Islet precursor cell (in vitro differentiated cells): ENCODE measurements at regions not wholly inside any gene's neighbourhood (a gene's known extent, or its start where the extent isn't known, plus 50 kb on each side); places are given as distances from the start of the nearest gene placed in this dataset.
"Not testable (repeated sequence)": the region's sequence is repeated elsewhere in the genome, so short reads cannot be mapped to it uniquely, and the experiment has no call there.

ENCODE experiments used
- DNase-seq: peaks from one replicate; pipeline ENCODE4 v3.0.0-alpha.2; 2018

GRCh38 chr3:171915275-171915674, 72.1 kb downstream of the TMEM212 start:
- DNase-seq = no peak

- no peak for DNase-seq
Measured at GRCh38 chr3:171916888-171917287, 73.7 kb downstream of the TMEM212 start.

GRCh38 chr3:171922629-171923028, 79.5 kb downstream of the TMEM212 start:
- DNase-seq = not testable (repeated sequence)

- DNase-seq = not testable (repeated sequence)
Measured at GRCh38 chr3:171923668-171924067, 80.5 kb downstream of the TMEM212 start.

- DNase-seq = not testable (repeated sequence)
Measured at GRCh38 chr3:171924864-171925263, 81.7 kb downstream of the TMEM212 start.

GRCh38 chr3:171932153-171932611, 89.0 kb downstream of the TMEM212 start:
- DNase-seq = no peak

GRCh38 chr3:171933441-171933840, 90.3 kb downstream of the TMEM212 start:
- no peak for DNase-seq

GRCh38 chr3:171935261-171936123, 92.3 kb downstream of the TMEM212 start:
- no peak for DNase-seq

GRCh38 chr3:171936191-171936841, 93.2 kb downstream of the TMEM212 start:
- peak; percentile 61 for DNase-seq

GRCh38 chr3:171939578-171939977, 96.4 kb downstream of the TMEM212 start:
- DNase-seq = peak; percentile 63

GRCh38 chr3:171940151-171940649, 97.1 kb downstream of the TMEM212 start:
- DNase-seq = no peak

- DNase-seq = no peak
Measured at GRCh38 chr3:171943262-171944117, 95.9 kb upstream of the FNDC3B start.

- peak; percentile 57 for DNase-seq
Measured at GRCh38 chr3:171944118-171945016, 95.0 kb upstream of the FNDC3B start.

- no peak for DNase-seq
Measured at GRCh38 chr3:171948674-171949073, 90.7 kb upstream of the FNDC3B start.

- DNase-seq = no peak
Measured at GRCh38 chr3:171949554-171949953, 89.8 kb upstream of the FNDC3B start.

GRCh38 chr3:171950373-171950772, 89.0 kb upstream of the FNDC3B start:
- DNase-seq = peak; percentile 86

GRCh38 chr3:171951597-171951996, 87.8 kb upstream of the FNDC3B start:
- DNase-seq = no peak

GRCh38 chr3:171953301-171954022, 85.9 kb upstream of the FNDC3B start:
- no peak for DNase-seq

- DNase-seq = no peak
Measured at GRCh38 chr3:171954690-171955383, 84.5 kb upstream of the FNDC3B start.

- no peak for DNase-seq
Measured at GRCh38 chr3:171955598-171955997, 83.8 kb upstream of the FNDC3B start.
